ENCODE measurements at regions not wholly inside any gene's neighbourhood (a gene's known extent, or its start where the extent isn't known, plus 50 kb on each side); places are given as distances from the start of the nearest gene placed in this dataset.

- no peak overlapping the region for H3K4me3 ChIP-seq (ENCODE audit: low read depth, low read length)
- TF ChIP-seq CTCF (IDR thresholded peaks at IDR 0.05; ENCODE audit: insufficient read depth, low read depth, low read length, missing control alignments): no peak
- no peak for DNase-seq (ENCODE audit: low read depth)
These were observed 766.5 kb upstream of the B3GALT2 start for GRCh38 chr1:193952778-193953374.

DNA sequence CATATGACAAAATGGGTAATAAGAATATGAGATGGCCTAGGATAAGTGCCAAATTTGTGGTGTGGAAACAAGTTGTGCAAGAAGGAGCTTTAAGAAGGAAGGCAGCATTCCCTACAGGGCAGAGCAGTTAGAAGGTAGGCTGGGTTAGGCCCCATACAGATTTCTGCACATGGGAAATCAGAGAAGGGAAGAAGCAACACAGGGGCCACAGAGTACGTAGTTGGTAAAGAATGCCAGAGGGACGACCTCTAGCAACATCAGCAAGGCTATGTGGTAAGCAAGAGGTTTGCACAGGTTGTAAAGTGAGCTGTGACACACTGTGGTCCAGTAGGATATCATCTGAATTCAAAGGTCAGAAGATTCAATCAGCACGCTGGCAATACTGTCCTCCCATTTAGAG is 765.6 kb upstream of the B3GALT2 start:
- DNase-seq (ENCODE audit: low read depth): no peak
- TF ChIP-seq CTCF (IDR thresholded peaks at IDR 0.05; ENCODE audit: insufficient read depth, low read depth, low read length, missing control alignments): no peak
- no peak overlapping the region for H3K4me3 ChIP-seq (ENCODE audit: low read depth, low read length)

DNA sequence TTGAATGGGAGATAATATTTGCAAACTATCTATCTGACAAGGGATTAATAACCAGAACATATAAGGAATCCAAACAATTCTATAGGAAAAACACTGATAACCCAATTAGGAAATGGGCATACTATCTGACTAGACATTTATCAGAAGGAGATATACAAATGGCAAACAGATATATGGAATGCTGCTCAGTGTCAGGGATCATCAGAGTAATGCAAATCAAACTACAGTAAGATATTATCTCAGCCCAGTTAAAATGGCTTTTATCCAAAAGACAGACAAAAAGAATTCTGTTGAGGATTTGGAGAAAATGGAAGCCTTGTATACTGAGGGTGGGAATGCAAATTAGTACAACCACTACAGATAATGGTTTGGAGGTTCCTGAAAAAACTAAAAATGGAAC is 758.0 kb upstream of the B3GALT2 start:
- no peak for DNase-seq (ENCODE audit: low read depth)
- TF ChIP-seq CTCF (IDR thresholded peaks at IDR 0.05; ENCODE audit: insufficient read depth, low read depth, low read length, missing control alignments): no peak
- no peak overlapping the region for H3K4me3 ChIP-seq (ENCODE audit: low read depth, low read length)

DNA sequence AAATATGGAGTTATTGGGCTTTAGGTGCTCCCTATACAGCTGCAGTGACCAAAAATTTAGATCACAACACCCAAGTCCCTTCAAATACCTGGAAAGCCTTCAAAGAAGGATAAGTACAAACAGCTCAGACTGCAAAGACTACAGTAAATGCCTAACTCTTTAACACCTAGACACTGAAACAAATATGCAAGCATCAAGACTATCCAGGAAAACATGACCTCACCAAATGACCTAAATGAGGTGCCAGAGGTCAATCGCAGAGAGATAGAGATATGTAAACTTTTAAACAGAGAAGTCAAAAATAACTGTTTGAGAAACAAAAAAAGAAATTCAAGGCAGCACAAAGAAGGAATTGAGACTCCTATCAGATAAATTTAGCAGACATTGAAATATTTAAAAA is 753.8 kb upstream of the B3GALT2 start:
- no peak for TF ChIP-seq CTCF (IDR thresholded peaks at IDR 0.05; ENCODE audit: insufficient read depth, low read depth, low read length, missing control alignments)
- H3K4me3 ChIP-seq (ENCODE audit: low read depth, low read length): no peak overlapping the region
- no peak for DNase-seq (ENCODE audit: low read depth)

DNA sequence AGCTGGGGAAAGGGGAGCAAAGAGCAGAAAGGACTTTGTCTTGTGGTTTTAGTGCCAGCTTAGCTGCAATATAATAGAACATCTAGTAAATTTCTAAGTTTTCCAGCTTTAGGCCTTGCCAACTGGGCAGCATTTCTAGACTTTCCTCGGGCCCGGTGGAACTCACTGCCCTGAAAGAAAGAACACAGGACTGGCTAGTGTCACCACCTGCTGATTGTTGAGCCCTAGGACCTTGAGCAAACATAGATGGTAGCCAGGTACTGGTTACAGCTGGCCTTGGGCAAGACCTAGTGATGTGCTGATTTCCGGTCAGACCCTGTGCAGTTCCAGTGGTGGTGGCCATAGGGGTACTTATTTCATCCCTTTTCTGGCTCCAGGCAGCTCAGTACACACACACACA is 753.2 kb upstream of the B3GALT2 start:
- no peak for TF ChIP-seq CTCF (IDR thresholded peaks at IDR 0.05; ENCODE audit: insufficient read depth, low read depth, low read length, missing control alignments)
- no peak for DNase-seq (ENCODE audit: low read depth)
- no peak overlapping the region for H3K4me3 ChIP-seq (ENCODE audit: low read depth, low read length)

GRCh38 chr1:193937308-193937707 is 750.9 kb upstream of the B3GALT2 start:
- no peak for TF ChIP-seq CTCF (IDR thresholded peaks at IDR 0.05; ENCODE audit: insufficient read depth, low read depth, low read length, missing control alignments)
- no peak for DNase-seq (ENCODE audit: low read depth)
- H3K4me3 ChIP-seq (ENCODE audit: low read depth, low read length): no peak overlapping the region

DNA sequence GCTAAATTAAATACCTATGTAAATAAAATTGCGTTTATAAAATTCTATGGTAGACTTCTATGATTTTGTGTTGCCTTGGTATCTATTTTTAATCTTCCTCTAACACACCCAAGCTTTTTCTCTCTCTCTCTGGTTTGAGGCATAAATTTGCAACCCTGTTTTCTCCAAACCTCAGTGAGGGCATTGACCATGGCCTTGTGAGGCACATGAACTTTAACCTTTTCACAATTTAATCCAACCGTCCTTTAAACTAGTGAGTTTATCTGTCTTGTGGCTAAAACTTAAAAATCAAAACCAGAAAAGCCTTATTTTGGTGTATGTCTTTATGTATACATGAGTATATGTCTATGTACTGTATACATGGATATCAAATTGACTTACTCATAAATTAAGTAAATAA is 746.6 kb upstream of the B3GALT2 start:
- no peak for DNase-seq (ENCODE audit: low read depth)
- no peak overlapping the region for H3K4me3 ChIP-seq (ENCODE audit: low read depth, low read length)
- no peak for TF ChIP-seq CTCF (IDR thresholded peaks at IDR 0.05; ENCODE audit: insufficient read depth, low read depth, low read length, missing control alignments)
